HG02852 (cell line): ENCODE measurements at regions not wholly inside any gene's neighbourhood (a gene's known extent, or its start where the extent isn't known, plus 50 kb on each side); places are given as distances from the start of the nearest gene placed in this dataset.

Experiments used
- ATAC-seq: cut with Tn5 transposase; IDR thresholded peaks from one replicate; pipeline ENCODE4 v1.9.1; 2021; ENCODE audit warnings: mild to moderate bottlenecking, moderate library complexity; ENCODE audit not compliant: unreplicated experiment

DNA sequence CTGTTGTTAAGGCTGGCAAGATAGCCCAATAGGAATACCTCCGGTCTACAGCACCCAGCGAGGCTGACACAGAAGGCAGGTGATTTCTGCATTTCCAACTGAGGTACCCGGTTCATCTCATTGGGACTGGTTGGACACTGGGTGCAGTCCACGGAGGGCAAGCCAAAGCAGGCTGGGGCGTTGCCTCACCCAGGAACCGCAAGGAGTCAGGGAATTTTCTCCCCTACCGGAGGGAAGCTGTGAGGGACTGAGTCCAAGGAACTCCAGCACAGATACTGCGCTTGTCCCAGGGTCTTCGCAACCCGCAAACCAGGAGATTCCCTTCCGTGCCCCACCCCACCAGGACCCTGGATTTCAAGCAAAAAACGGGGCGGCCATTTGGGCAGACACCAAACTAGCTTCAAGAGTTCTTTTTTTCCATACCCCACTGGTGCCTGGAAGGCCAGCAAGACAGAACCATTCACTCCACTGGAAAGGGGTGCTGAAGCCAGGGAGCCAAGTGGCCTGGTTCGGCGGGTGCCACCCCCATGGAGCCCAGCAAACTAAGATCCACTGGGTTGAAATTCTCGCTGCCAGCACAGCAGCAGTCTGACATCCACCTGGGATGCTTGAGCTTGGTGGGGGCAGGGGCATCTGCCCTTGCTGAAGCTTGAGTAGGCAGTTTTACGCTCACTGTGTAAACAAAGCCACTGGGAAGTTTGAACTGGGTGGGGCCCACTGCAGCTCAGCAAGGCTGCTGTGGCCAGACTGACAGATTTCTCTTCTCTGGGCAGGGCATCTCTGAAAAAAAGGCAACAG lies 647.2 kb downstream of the BNC2 start:
- no peak for ATAC-seq

DNA sequence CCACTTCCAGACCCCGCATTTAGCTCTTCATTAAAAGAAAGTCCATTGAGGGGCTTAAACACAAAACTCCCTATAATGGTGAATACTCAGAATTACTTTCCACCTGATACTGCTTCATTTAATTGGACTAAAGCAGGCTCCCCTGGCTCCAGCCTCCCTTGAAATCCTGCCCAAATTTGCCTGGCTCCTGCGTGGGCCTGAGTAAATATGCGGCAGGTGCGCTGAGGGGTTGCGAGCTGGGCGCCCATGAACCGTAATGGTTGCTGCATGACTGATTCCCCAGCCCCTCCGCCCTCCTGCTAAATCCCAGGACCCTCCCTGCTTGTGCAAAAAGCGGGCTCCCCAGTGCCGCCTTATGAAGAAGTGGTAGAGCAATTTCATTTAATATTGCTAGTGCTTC lies 639.7 kb downstream of the BNC2 start:
- ATAC-seq = no peak

DNA sequence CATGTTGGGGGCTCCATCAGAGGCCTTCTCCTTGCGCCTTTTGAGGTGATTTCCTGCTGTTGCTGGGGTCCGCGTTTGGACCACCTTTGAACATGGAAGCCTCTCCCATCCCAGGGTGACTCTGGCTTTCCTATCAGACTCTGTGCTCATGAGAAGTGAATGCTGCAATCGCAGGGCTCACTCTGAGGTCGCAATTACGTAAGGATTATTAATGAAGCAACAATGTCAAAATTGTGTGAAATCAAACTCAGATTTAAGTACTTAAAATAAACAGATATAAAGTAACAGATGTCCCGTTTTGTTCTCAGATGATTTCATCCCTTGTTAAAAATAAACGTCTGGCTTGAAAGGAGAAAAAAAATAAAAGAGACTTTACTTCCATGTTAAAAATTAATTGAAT lies 634.2 kb downstream of the BNC2 start:
- ATAC-seq = no peak

DNA sequence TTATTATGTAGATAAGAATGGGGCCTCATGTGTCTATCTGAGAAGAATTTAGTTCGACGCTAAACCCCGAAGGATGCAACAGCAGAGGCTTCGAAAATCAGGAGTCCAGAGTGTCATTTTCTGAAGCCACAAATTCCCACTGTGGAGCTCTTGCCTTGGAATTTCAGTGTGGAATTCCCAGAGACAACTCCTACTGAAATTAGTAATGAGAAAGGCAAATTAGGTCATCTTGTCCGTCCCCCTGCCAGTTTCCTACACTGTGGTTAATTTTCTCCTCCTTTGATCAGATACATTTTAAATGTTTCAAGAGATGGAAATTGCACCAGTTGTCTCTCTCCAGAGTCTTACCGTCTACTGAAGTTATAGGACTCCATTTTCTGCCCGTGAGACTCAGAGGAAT lies 633.6 kb downstream of the BNC2 start:
- no peak for ATAC-seq

- ATAC-seq = no peak
These were observed 631.8 kb downstream of the BNC2 start for GRCh38 chr9:16238623-16239138.

DNA sequence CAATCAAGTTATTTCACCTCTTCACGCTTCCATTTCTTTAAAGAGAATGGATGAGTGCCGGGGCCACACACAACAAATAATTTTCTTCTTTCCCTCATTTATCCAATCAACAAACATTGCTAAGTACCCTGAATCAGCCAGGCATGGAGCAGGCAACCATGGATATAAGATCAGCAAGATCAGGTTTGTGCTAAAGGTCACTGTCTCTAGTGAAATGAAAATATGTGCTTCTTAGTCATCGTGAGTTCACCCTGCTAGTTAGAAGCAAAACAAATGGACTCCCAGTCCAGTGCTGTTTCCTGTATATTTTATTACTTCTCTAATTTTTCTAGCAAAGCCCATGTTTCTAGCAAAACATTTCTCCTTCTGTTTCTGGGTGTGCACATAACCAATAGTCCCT lies 629.2 kb downstream of the BNC2 start:
- no peak for ATAC-seq

DNA sequence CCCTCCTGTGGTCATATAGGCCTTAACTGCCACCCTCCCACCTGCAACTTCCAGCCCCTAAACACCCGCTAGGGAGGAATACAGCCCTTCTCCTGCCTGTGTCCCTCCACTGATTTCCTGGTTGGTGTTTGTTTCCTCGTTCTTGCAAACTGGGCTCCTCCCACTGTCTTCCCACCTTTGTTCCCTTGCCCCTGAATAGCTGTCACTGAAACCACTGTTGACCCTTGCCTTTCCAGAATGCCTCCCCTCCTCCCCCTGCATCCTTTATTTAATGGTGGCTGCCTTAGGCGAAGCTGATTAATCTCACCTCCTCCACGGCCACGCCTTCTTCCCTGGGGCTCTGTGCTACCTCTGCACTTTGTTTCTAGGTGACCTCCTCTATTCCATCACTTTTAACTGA lies 626.7 kb downstream of the BNC2 start:
- no peak for ATAC-seq

GRCh38 chr9:16245756-16246440 lies 624.6 kb downstream of the BNC2 start:
- no peak for ATAC-seq

DNA sequence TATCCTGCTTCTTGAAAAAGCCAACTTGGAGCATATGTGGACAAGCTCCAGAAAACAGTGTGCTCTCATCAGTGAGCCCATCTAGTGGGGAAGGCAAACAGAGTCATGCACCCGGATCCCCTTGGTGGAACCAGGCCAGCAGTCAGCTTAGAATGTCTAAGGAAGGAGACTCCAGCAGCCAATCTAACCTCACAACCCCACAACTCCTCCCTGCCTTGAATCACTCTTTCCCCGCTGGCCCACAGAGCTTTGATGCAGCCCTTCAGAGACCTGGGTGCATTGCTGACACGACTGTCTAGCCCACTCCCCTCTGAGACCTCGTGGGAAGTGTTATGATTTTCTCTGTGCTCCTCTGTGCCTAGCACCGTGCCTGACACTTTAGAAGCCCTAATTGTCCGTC lies 623.7 kb downstream of the BNC2 start:
- ATAC-seq = no peak

- no peak for ATAC-seq
These were observed 623.1 kb downstream of the BNC2 start for GRCh38 chr9:16247188-16247875.

- ATAC-seq = no peak
These were observed 621.6 kb downstream of the BNC2 start for GRCh38 chr9:16248822-16249221.

DNA sequence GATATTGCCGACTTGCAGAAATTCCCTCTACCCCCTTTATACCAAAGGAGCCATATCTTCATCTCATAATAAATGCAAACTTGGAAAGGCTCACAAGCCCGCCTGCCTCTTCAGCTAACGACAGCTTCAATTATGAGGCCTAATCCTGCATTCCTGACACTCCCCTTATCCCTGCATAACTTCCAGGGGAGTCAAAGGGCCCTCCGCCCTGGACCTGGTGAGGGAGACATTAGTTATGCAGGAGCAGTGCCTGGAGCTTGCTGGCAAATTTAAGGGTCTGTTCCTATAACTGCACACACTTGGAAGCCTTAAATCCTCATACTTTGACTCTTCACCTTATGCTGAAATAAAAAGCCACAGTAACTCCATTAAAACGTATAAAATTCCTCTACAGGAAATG lies 617.9 kb downstream of the BNC2 start:
- no peak for ATAC-seq

DNA sequence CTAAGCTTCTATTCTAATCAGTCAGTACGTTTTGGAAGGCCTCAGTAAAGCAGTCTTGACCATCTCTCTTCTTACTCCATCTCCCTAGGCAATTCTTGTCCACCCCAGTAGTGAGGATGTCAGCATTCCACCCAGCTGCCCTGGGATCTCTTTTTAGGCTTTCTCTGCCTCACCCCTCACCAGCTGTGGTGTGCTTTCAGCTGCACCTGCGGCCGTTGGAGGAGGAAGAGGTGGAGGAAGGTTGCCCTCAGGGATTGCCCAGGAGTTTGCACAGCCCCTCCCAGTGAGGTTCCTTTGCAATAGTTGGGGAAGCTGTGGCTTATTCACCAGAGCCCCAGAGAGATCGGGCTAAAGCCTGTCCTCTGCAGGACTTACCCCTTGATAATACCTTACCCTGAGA lies 615.8 kb downstream of the BNC2 start:
- no peak for ATAC-seq

DNA sequence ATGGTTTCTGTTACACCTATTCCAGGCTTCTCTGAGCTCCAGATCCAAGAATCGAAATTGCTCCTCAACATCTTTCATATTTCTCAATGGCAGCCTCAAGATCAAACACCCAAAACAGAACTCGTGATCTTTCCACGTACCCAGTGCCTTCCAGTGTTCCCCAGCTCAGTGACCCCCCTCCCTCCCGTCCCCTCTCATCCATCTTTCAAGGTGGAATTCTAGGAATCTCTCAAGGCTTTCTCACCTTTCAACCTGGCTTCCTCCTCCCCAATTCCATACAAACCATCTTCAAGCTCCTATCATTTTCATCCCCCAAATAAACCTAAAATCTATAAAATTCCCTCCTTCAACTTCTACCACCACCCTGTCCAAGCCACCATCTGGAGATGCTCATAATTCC lies 615.3 kb downstream of the BNC2 start:
- no peak for ATAC-seq

DNA sequence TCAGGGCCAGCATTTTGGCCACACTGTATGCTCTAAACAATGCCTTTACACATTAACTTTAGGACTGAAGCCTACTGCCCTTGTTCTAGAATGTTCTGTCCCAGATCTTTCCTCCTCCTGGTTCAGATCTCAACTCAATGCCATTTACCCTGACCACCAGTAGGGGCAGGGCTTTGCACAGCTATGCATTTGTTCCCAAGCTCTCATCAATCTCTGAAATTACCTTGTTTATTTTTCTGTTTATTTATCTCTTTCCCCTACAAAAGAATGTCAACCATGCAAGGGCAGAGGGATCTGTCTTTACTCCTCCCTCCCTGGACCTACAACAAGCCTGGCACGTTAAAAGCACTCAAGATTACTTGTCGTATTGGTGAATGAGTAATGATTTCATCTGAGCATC lies 612.9 kb downstream of the BNC2 start:
- no peak for ATAC-seq

DNA sequence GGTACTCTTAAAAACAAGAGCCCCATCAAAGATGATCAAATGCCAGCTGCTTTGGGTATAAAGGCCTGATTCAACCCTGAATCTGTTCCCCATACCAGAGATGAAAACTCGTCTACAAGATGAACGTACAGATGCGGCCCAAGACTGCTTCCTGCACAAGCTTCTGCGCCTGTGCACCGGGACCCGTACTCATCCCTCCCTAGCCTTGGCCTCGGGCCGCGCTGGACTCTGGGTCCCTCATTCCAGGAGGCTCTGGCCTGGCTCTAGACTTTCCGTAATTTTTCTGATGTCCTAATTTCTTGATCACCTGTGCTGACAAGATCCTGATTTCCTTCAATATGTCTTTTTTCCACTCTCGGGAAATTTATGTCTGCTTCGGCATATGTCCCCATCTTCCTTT lies 612.3 kb downstream of the BNC2 start:
- ATAC-seq = no peak

DNA sequence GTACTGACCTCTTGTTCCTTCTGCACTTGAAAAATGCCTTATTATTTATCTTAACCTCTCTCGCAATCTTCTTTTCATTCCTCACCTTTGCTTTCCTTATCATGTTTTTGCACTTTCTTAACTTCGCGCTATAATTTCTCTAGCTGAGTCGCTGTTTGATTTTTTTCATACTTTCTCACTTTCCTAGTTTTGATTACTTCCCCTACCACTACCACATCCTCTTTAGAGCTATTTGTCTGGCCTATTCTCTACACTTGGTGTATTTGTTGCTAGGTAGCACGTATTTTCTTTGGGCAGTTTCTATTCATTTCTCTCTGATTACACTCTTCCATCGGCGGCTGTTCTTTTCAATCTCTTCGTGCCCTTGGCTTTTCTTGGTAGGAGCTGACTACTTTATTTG lies 611.8 kb downstream of the BNC2 start:
- ATAC-seq = no peak

- no peak for ATAC-seq
These were observed 607.8 kb downstream of the BNC2 start for GRCh38 chr9:16262477-16263261.

GRCh38 chr9:16265688-16266087 lies 604.8 kb downstream of the BNC2 start:
- ATAC-seq = no peak

DNA sequence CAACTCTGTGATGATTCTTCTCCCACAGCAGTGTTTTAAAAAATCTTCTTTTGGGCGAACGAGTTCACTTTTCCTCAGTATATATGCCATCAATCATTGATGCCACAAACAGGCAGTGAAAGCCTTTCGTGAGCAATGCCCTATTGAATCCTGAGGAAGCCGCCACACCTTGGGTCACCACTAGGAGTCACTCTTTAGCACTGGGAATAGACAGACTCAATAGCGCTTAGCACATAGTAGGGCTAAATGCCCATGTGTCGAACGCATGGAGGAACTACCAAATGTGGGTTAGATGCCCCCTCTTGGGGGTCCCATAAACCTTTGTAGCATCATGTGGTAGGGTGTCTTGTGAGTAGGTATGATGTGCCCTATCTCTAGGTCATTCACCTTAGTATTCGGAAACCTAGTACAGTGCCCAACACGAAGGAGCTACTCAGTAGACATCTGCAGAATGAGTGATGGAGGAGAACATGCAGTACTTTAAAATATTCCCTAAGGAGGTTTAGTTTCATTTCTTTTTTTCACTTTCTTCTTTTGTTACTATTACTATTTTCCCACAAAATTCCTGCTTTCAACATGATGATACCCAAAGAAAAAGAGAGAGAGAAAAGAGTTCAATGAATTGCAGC lies 603.7 kb downstream of the BNC2 start:
- ATAC-seq = no peak
